ENCODE measurements at regions not wholly inside any gene's neighbourhood (a gene's known extent, or its start where the extent isn't known, plus 50 kb on each side); places are given as distances from the start of the nearest gene placed in this dataset.
"Not testable (repeated sequence)": the region's sequence is repeated elsewhere in the genome, so short reads cannot be mapped to it uniquely, and the experiment has no call there.

GRCh38 chr13:112261924-112262323 is 114.2 kb upstream of the SPACA7 start:
- no peaks in the 10 kb centered on the region for H3K4me1 ChIP-seq
- in situ Hi-C loops (cut with MboI; ENCODE audit: low sequenced_read_pairs in 4 of 4): no loop called here
- no peak for ATAC-seq
- no peaks in the 10 kb centered on the region for H3K27me3 ChIP-seq
- intact Hi-C loops (cut with DNase I; ENCODE audit: low total_unique reads): no loop called here
- no peak overlapping the region for H3K4me3 ChIP-seq
- H3K9me3 ChIP-seq: no peaks in the 10 kb centered on the region
- H3K27ac ChIP-seq: no peak overlapping the region
- DNase-seq: no peak
- H3K36me3 ChIP-seq: no peaks in the 10 kb centered on the region
- TF ChIP-seq POLR2A (IDR thresholded peaks at IDR 0.05): no peak
- no peak for TF ChIP-seq CTCF (IDR thresholded peaks at IDR 0.05 in 4 of 5, conservative IDR thresholded peaks at IDR 0.05 in 1 of 5)

- no peak overlapping the region for H3K27ac ChIP-seq
- ATAC-seq (no peak), DNase-seq (no peak)
- H3K4me3 ChIP-seq: no peak overlapping the region
- TF ChIP-seq POLR2A (IDR thresholded peaks at IDR 0.05) (no peak), CTCF (IDR thresholded peaks at IDR 0.05 in 4 of 5, conservative IDR thresholded peaks at IDR 0.05 in 1 of 5) (no peak)
- intact Hi-C loops (cut with DNase I; ENCODE audit: low total_unique reads) (no loop called here), in situ Hi-C loops (cut with MboI; ENCODE audit: low sequenced_read_pairs in 4 of 4) (no loop called here)
- no peaks in the 10 kb centered on the region for H3K9me3 ChIP-seq
- H3K36me3 ChIP-seq: no peaks in the 10 kb centered on the region
- no peaks in the 10 kb centered on the region for H3K27me3 ChIP-seq
- H3K4me1 ChIP-seq: no peaks in the 10 kb centered on the region
Measured at GRCh38 chr13:112263152-112263551, 113.0 kb upstream of the SPACA7 start.

GRCh38 chr13:112267660-112268059 is 108.5 kb upstream of the SPACA7 start:
- TF ChIP-seq POLR2A (IDR thresholded peaks at IDR 0.05) (no peak), CTCF (IDR thresholded peaks at IDR 0.05 in 4 of 5, conservative IDR thresholded peaks at IDR 0.05 in 1 of 5) (no peak)
- in situ Hi-C loops (cut with MboI; ENCODE audit: low sequenced_read_pairs in 4 of 4): no loop called here
- ATAC-seq (no peak), DNase-seq (no peak)
- H3K27ac ChIP-seq: no peak overlapping the region
- intact Hi-C loops (cut with DNase I; ENCODE audit: low total_unique reads): no loop called here
- H3K36me3 ChIP-seq: no peaks in the 10 kb centered on the region
- no peaks in the 10 kb centered on the region for H3K27me3 ChIP-seq
- no peaks in the 10 kb centered on the region for H3K9me3 ChIP-seq
- H3K4me3 ChIP-seq: no peak overlapping the region
- no peaks in the 10 kb centered on the region for H3K4me1 ChIP-seq

- intact Hi-C loops (cut with DNase I; ENCODE audit: low total_unique reads): no loop called here
- in situ Hi-C loops (cut with MboI; ENCODE audit: low sequenced_read_pairs in 4 of 4): no loop called here
- no peak for TF ChIP-seq POLR2A (IDR thresholded peaks at IDR 0.05)
- TF ChIP-seq CTCF (IDR thresholded peaks at IDR 0.05 in 4 of 5, conservative IDR thresholded peaks at IDR 0.05 in 1 of 5): no peak
Measured at GRCh38 chr13:112270951-112271350, 105.2 kb upstream of the SPACA7 start.

GRCh38 chr13:112286733-112287132 is 89.4 kb upstream of the SPACA7 start:
- intact Hi-C loops (cut with DNase I; ENCODE audit: low total_unique reads); ATAC-seq; H3K4me3 ChIP-seq: not testable (repeated sequence)

More at GRCh38 chr13:112270951-112271350, 105.2 kb upstream of the SPACA7 start:
- Histone ChIP-seq H3K4me3 (no peak overlapping the region), H3K27ac (no peak overlapping the region), H3K4me1 (no peaks in the 10 kb centered on the region), H3K27me3 (no peaks in the 10 kb centered on the region), H3K9me3 (no peaks in the 10 kb centered on the region), H3K36me3 (no peaks in the 10 kb centered on the region)
- DNase-seq (no peak), ATAC-seq (no peak)

More at GRCh38 chr13:112286733-112287132, 89.4 kb upstream of the SPACA7 start:
- H3K27me3 ChIP-seq; H3K9me3 ChIP-seq; H3K27ac ChIP-seq; H3K4me1 ChIP-seq; DNase-seq; in situ Hi-C loops (cut with MboI; ENCODE audit: low sequenced_read_pairs in 4 of 4); H3K36me3 ChIP-seq: not testable (repeated sequence)
